NCI-H2227 (cell line): ENCODE measurements at regions not wholly inside any gene's neighbourhood (a gene's known extent, or its start where the extent isn't known, plus 50 kb on each side); places are given as distances from the start of the nearest gene placed in this dataset.
"Not testable (repeated sequence)": the region's sequence is repeated elsewhere in the genome, so short reads cannot be mapped to it uniquely, and the experiment has no call there.

Experiments
- DNase-seq: peaks from one replicate; lab custom pipeline; 2025; ENCODE audit not compliant: unreplicated experiment; lab: John Stamatoyannopoulos, UW

DNA sequence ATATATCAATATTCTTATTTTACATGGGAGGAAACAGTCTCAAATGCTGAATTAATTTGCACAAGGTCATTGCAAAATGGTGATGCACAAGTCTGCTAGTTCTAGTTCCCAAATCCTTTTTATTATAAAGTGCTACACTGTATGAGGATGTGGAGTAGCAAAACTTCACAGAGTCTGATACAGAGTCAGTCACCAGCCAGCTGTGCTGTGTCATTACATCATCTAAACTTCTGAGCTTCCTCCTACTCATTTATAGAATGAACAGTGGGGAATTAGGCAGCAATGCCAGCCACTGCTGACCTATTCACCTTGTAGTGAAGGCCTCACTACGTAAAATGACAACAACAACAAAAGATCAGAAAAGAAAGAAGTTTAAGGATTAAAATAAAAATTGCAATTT is 357.8 kb downstream of the TMEM167A start:
- DNase-seq = no peak

DNA sequence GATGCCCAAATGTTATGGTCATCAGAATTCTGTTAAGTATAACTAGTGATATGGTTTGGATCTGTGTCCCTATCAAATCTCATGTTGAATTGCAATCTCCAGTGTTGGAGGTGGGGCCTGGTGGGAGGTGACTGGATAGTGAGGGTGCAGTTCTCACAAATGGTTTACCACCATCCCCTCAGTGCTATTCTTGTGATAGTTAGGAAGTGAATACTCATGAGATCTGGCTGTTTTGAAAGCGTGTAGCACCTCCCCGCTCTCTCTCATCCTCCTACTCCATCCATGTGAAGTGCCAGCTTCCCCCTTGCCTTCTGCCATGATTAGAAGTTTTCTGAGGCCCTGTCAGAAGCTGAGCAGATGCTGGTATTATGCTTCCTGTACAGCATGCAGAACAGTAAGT is 359.5 kb downstream of the TMEM167A start:
- DNase-seq = no peak

DNA sequence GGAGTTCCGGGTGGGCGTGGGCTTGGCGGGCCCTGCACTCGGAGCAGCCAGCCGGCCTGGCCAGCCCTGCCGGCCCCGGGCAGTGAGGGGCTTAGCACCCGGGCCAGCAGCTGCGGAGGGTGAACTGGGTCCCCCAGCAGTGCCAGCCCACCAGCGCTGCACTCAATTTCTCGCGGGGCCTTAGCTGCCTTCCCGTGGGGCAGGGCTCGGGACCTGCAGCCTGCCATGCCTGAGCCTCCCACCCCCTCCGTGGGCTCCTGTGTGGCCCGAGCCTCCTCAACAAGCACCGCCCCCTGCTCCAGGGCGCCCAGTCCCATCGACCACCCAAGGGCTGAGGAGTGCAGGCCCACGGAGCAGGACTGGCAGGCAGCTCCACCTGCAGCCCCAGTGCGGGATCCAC is 362.5 kb downstream of the TMEM167A start:
- DNase-seq = not testable (repeated sequence)

DNA sequence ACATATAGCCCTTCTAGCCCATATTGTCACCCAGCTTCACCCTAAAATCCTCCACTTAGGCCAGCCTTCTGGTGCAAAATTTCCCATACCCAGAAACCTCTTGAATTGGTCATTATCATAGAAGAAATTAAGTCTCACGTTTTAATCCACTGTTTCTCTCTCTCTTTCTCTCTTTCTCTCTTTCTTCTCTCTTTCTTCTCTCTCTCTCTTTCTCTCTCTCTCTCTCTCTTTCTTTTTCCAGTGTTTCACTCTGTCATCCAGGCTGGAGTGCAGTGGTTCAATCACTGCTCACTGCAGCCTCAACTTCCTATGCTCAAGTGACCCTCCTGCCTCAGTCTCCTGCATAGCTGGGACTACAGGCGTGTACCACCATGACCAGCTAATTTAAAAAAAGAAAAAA is 363.4 kb downstream of the TMEM167A start:
- DNase-seq = no peak

GRCh38 chr5:82707741-82708140 is 369.5 kb downstream of the TMEM167A start:
- no peak for DNase-seq

DNA sequence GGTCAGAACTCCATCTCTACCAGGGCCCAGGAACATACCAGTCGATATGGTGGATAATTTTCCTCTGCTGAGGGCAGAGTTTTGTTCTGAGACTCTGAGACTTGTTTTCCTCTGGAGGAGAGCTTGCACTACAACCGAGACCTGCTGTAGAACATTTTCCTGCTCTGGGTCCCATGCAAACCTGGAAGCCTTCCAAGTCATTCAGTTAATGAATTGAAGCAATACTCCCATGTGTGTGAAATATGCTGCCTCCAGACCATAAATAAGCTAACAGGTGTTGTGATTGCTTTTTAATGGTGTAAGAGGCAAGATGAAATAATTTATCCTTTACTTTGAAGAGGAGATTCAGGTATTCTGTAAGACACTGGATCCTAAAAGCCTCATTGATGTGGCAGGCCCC is 372.8 kb downstream of the TMEM167A start:
- no peak for DNase-seq

DNA sequence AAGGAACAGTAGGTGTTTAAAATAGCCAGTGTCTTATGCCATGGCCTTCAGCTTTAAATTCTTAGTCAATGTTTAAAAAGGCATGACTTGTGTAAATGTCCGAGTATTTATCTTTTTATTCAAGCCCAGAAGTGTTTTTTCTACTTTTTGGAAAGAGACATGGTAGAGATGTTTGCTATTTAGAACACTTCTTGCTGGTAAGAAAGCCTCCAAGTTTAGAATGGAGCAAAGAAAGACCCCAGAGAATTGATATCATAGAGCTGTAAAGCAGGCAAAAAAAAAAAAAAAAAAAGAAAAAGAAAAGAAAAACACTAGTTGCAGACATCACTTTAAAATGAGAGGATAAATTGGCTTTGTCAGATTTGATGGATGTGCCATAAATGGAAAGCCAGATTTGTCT is 375.1 kb downstream of the TMEM167A start:
- DNase-seq = no peak

DNA sequence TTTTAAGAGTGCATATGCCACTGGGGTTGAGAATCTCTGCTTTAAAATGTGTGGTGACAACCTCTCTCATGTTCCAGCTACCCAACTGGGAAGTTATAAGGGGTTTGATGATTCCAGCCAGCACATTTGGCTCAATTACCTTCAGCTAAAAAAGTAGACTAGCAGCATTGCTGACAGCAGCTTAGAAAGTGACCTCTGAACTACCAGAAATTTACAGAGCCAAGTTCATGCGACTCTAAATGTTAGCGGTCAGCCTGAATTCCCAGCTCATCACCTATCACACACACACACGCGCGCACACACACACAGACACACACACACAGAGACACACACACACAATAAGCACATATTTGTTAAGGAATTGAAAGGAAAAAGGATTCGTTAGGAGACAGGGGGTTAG is 377.5 kb downstream of the TMEM167A start:
- no peak for DNase-seq

- no peak for DNase-seq
These were observed 379.2 kb downstream of the TMEM167A start for GRCh38 chr5:82698026-82698425.

- DNase-seq = no peak
These were observed 382.4 kb downstream of the TMEM167A start for GRCh38 chr5:82694711-82695285.

DNA sequence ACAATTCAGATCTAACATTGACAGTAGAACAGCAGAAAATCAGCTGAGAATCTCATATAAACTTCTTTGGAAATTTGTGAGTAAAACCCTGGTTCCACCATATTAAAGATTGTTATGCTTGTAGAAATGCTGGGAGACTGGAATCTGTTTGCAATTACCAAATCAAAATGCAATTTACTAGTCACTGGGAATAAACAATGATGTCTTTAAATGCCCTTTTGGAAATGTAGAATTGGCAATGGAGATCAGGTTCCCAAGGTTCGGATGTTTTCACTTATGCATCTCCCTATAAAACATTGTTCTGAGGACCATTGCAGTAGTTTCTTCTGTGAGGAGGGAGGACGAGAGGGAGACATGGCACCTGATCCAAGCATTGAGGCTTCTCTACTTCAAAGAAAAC is 384.4 kb downstream of the TMEM167A start:
- no peak for DNase-seq

DNA sequence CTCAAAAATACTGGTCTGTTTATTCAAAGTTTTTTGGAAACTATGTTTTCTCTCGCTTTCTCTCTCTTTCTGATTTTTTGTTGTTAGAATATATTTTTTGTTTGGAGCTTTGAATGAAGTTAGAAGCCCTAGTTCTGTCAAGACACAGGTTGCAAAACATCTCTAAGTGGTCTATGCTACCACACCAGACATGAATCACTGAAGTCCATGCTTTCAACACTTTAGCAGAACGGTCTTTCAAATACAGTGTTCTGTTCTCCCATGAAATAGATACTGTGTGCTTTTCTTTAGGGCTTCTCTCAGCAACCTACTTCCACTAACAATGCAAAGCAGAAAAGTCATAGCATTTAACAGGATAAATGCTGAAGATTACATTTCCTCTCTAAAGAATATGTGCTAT is 392.5 kb downstream of the TMEM167A start:
- no peak for DNase-seq

DNA sequence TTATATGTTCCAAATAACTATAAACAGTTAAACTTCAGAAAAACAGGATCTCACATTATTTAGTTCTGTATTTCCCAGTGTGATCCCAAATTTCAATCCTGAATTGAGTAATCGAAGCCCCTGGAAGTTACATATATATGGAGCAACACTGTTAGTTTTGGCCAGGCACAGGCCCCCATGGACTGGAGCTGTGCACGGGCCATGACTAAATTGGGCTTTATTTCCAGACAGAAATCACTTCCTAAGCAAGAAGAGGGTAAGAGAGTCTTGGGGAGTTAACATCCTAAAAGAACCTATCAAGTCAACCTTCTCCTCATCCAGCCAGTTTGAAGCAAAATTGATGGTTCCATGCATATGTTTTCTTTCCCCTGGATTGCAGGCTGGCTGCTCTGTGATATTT is 393.0 kb downstream of the TMEM167A start:
- DNase-seq = no peak

DNA sequence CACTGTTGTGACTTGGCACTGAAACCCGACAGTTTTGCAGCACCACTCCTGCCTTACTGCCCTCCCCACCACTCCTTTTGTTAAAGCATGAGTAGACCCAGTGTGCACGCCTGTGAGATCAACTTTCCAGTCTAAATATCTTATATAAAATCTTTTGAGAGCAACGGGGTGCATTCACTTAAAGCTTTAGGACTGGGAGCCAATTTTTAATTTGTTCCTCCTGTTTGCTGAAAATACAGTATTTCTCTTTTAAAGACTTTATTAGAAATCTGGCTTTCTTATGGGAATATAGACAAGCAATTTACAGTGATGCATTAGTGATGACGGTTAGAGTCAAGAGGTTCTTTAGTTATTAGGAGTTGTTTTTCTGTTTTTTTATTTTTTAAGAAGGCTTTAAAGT is 397.5 kb downstream of the TMEM167A start:
- no peak for DNase-seq

DNA sequence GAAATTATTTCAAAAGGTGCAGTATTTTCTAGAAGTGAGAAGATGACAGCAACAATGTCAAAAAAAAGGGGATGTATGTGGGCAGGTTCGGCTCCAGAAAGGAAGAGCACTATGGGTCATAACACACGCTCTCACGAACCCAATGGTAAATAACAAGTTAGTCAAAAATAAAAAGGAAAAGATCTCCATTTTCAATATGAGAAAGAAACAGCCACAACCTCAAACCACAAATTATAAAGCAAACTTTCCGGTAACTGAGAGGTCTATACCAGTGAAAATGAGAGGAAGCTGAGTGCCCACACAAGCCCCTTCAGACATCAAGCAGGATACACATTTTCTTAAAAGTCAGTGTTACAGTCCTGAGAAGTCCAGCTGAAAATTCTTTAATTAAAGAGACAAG is 398.5 kb upstream of the RPS23 start:
- no peak for DNase-seq

DNA sequence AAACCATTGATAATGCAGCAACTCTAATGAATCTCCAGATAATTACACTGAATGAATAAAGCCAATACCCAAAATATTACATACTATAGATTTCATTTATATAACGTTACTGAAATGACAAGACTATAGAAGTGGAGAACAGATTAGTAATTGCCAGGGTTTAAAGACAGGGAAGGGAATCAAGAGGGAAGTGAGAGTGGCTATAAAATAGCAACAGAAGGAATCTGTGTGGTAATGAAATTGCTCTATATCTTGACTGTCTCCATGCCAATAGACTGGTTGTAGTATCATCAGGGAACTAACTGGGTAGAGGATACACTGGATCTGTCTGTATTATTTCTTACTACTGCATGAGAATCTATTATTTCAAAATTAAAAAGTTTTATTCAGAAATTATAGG is 396.5 kb upstream of the RPS23 start:
- no peak for DNase-seq

GRCh38 chr5:82673057-82673809 is 395.1 kb upstream of the RPS23 start:
- no peak for DNase-seq

DNA sequence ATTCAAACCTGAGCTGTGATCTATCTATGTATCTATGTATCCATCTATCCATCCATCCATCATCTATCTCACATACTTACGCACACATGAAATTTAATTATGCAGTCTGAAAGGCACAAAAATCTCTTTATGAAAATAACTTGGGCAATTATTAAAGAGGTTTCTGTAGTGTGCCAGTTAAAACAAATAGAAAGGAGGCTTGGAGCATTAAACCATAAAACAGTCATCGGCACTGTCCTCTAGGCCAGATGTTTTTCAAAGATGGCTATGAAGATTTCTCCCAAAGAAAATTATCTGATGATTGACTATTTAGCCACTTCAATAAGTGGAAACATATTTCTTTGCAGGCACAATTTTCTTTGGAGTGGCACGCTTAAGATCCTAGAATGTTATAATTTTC is 392.5 kb upstream of the RPS23 start:
- no peak for DNase-seq

GRCh38 chr5:82669720-82670119 is 391.6 kb upstream of the RPS23 start:
- no peak for DNase-seq

DNA sequence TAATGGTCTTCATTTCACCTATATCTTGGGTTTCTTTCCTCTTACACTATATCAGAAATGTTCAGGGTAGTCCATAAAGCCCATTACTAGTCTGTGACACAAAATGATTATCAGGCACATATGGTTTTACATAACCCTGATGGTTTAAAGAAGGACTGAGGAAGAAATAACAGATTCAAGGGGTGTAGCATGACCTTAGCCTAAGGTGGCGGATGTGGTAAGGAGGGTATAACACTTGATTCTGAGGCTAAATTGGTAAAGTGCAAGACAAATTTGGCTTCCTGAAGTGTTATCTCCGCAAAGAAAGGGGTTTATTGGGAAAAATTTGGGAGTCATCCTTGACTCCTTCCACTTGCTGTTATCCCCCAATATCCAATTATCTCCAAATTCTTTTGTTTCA is 388.2 kb upstream of the RPS23 start:
- DNase-seq = no peak

DNA sequence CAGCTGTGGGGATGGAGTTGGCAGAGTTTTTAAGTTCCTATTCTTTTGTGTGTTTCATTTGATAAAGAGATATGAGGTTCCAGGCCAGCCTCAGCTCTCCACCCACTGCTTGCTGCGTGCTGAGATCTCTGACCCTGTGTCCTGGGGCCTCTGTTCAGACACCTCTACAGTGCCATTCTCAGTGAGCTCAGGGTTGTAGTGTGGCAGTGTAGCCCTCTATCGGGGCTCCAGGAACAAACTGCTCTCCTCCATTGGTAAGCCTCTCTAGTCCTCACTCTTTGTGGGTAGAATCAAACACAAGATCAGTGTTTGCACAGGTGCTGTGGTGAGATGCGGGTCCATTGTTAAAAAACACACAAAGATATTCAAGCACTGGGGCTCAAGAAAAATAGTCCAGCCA is 386.6 kb upstream of the RPS23 start:
- DNase-seq = no peak

GRCh38 chr5:82663225-82663624 is 385.1 kb upstream of the RPS23 start:
- DNase-seq = no peak

DNA sequence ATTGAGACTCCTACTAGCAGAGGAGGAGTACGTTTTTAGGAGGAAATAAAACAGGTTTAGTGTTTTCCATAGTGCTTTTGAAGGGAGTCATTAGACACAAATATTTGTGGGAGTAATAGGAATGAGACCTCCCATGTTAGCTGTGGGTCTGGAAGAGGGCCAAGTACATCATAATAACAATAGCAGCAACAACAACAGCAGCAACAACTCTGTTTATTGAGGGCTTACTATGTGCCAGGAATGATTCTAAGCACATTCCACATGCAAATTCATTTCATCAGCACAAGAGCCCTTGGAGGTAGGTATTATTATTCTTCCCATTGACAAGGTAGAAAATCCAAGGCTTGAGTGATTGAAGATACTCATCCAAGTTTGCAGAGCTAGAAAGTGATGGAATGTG is 384.2 kb upstream of the RPS23 start:
- no peak for DNase-seq
